HCT116 (cell line): ENCODE measurements at regions not wholly inside any gene's neighbourhood (a gene's known extent, or its start where the extent isn't known, plus 50 kb on each side); places are given as distances from the start of the nearest gene placed in this dataset.

Experiments
- ATAC-seq: fragments of 200-7000 bp; cut with Tn5 transposase; 2 replicates; pipeline ENCODE4 v1.9.1; 2020; ENCODE audit warnings: mild to moderate bottlenecking, moderate library complexity
- BruUV-seq: library from RNA; stranded (reverse); fragments of 400-500 nt; replicated peaks from 2 replicates; lab custom pipeline; 2021; lab: Mats Ljungman, UMichigan
- CTCF ChIA-PET: fragments of 300-600 bp; sonication (Branson Sonifier 250); formaldehyde crosslinking; loops from one replicate; lab custom pipeline; 2021; ENCODE audit warnings: antibody characterized with exemption; lab: Charles Lee
- POLR2A ChIA-PET: fragments of 300-600, 350-600 bp; sonication (Branson Sonifier 250); formaldehyde crosslinking; loops from one replicate; lab custom pipeline; 2021; ENCODE audit warnings: antibody characterized with exemption; lab: Charles Lee
- RAD21 ChIA-PET, 2 experiments: fragments of 300-600 bp; sonication (Branson Sonifier 250); formaldehyde crosslinking; loops; one replicate each; lab custom pipeline; 2023; ENCODE audit warnings: low total read pairs in 2 of 2; ENCODE audit not compliant: uncharacterized antibody in 2 of 2, unreplicated experiment in 2 of 2, low non-redundant PET in 1 of 2; lab: Charles Lee
- DNase-seq: peaks from one replicate; pipeline ENCODE4 v3.0.0-alpha.2; 2010; ENCODE audit warnings: low read depth, low spot score
- H2AFZ ChIP-seq: fragments of 200-600 bp; shearing (Covaris generic), sonication (generic); 2 replicates; pipeline ENCODE4 v1.6.1; 2017; ENCODE audit warnings: low read depth, mixed run types, mixed read lengths, antibody characterized with exemption, low read length; ENCODE audit not compliant: poor library complexity, severe bottlenecking
- H3K27ac ChIP-seq: 2 replicates; pipeline ENCODE4 v1.5.1; 2012; ENCODE audit warnings: low read depth, low read length
- H3K27me3 ChIP-seq: fragments of 200-600 bp; sonication (generic); 2 replicates; pipeline ENCODE4 v1.6.1; 2016; ENCODE audit warnings: mixed run types, low read length, mixed read lengths; ENCODE audit not compliant: insufficient read depth
- H3K36me3 ChIP-seq, 2 experiments: fragments of 200-500 bp in 1 of 2; fragments of 200-600 bp in 1 of 2; sonication (Bioruptor generic) in 1 of 2; sonication (generic) in 1 of 2; 2 replicates each; pipeline versions ENCODE4 v1.5.1 to v1.6.1; 2014 to 2016; ENCODE audit warnings: low read length in 2 of 2, inconsistent platforms in 1 of 2, mixed read lengths in 1 of 2, mixed run types in 1 of 2; ENCODE audit not compliant: insufficient read depth in 2 of 2, control insufficient read depth in 1 of 2
- H3K4me1 ChIP-seq, 2 experiments: fragments of 200-600 bp in 1 of 2; sonication (generic) in 1 of 2; 2 replicates each; pipeline versions ENCODE4 v1.5.1 to v1.6.1; 2012 to 2017; ENCODE audit warnings: low read length in 2 of 2, inconsistent platforms in 1 of 2, mild to moderate bottlenecking in 1 of 2, mixed read lengths in 1 of 2, mixed run types in 1 of 2, moderate library complexity in 1 of 2; ENCODE audit not compliant: insufficient read depth in 2 of 2, control insufficient read depth in 1 of 2
- H3K4me2 ChIP-seq: fragments of 200-600 bp; sonication (generic); 2 replicates; pipeline ENCODE4 v1.6.1; 2017; ENCODE audit warnings: mixed run types, low read length, mixed read lengths
- H3K4me3 ChIP-seq, 2 experiments: fragments of 200-600 bp in 1 of 2; sonication (generic) in 1 of 2; replicated peaks in 1 of 2; 2 replicates each; pipeline ENCODE4 v1.5.1; 2011 to 2016; ENCODE audit warnings: low read length in 2 of 2, control low read depth in 1 of 2, low read depth in 1 of 2, mild to moderate bottlenecking in 1 of 2, mixed read lengths in 1 of 2, mixed run types in 1 of 2
- H3K79me2 ChIP-seq: fragments of 200-600 bp; sonication (generic); 2 replicates; pipeline ENCODE4 v1.6.1; 2017; ENCODE audit warnings: mild to moderate bottlenecking, mixed run types, low read length, moderate library complexity, mixed read lengths; ENCODE audit not compliant: insufficient read depth
- H3K9ac ChIP-seq: fragments of 200-600 bp; sonication (generic); 2 replicates; pipeline ENCODE4 v1.6.1; 2016; ENCODE audit warnings: low read length, mixed read lengths
- H3K9me2 ChIP-seq: fragments of 200-600 bp; sonication (generic), shearing (Covaris generic); 2 replicates; pipeline ENCODE4 v1.6.1; 2017; ENCODE audit warnings: mixed run types, mild to moderate bottlenecking, moderate library complexity; ENCODE audit not compliant: insufficient read depth
- H3K9me3 ChIP-seq, 2 experiments: fragments of 200-500 bp in 1 of 2; fragments of 200-600 bp in 1 of 2; sonication (Bioruptor generic) in 1 of 2; sonication (generic) in 1 of 2; 2 replicates each; pipeline ENCODE4 v1.6.1; 2014 to 2017; ENCODE audit warnings: low read length in 2 of 2, mixed read lengths in 2 of 2, inconsistent platforms in 1 of 2, low read depth in 1 of 2, mild to moderate bottlenecking in 1 of 2, mixed run types in 1 of 2, moderate library complexity in 1 of 2; ENCODE audit not compliant: control insufficient read depth in 1 of 2, insufficient read depth in 1 of 2
- H4K20me1 ChIP-seq: fragments of 200-600 bp; sonication (generic), shearing (Covaris generic); 2 replicates; pipeline ENCODE4 v1.6.1; 2017; ENCODE audit warnings: mixed run types, mild to moderate bottlenecking, moderate library complexity; ENCODE audit not compliant: insufficient read depth
- CBX3 ChIP-seq: IDR thresholded peaks from 2 replicates; pipeline ENCODE4 v1.6.1; 2012; ENCODE audit warnings: low read depth
- CEBPB ChIP-seq: IDR thresholded peaks from 2 replicates; pipeline ENCODE4 v1.6.1; 2012; ENCODE audit warnings: low read depth
- ELF1 ChIP-seq: IDR thresholded peaks from 2 replicates; pipeline ENCODE4 v1.6.1; 2012; ENCODE audit warnings: low read depth, borderline replicate concordance
- EZH2phosphoT487 ChIP-seq: fragments of 200-600 bp; IDR thresholded peaks from 2 replicates; pipeline ENCODE4 v1.6.1; 2018; ENCODE audit warnings: antibody characterized with exemption, borderline replicate concordance
- FOSL1 ChIP-seq: IDR thresholded peaks from 2 replicates; pipeline ENCODE4 v1.6.1; 2012; ENCODE audit warnings: low read depth
- JUND ChIP-seq: IDR thresholded peaks from 2 replicates; pipeline ENCODE4 v1.6.1; 2012
- MAX ChIP-seq: IDR thresholded peaks from 2 replicates; pipeline ENCODE4 v1.6.1; 2012
- POLR2A ChIP-seq: IDR thresholded peaks from 2 replicates; pipeline ENCODE4 v1.7.0; 2011; ENCODE audit warnings: borderline replicate concordance; ENCODE audit not compliant: insufficient read depth, insufficient read length; ENCODE audit errors: extremely low read depth
- SIN3A ChIP-seq: IDR thresholded peaks from 2 replicates; pipeline ENCODE4 v1.6.1; 2012; ENCODE audit warnings: low read depth
- SP1 ChIP-seq: IDR thresholded peaks from 2 replicates; pipeline ENCODE4 v1.6.1; 2012; ENCODE audit warnings: low read depth
- SRF ChIP-seq: IDR thresholded peaks from 2 replicates; pipeline ENCODE4 v1.6.1; 2012; ENCODE audit warnings: low read depth
- YY1 ChIP-seq: IDR thresholded peaks from 2 replicates; pipeline ENCODE4 v1.6.1; 2011; ENCODE audit warnings: low read length, low read depth, moderate library complexity, mild to moderate bottlenecking; ENCODE audit not compliant: insufficient replicate concordance; ENCODE audit errors: extremely low read depth
- ZFX ChIP-seq: fragments of 450-650 bp; IDR thresholded peaks from 2 replicates; pipeline ENCODE4 v1.6.1; 2017
- ZNF274 ChIP-seq: fragments of 200-500 bp; sonication (Bioruptor generic); IDR thresholded peaks from 2 replicates; pipeline ENCODE4 v1.6.1; 2014; ENCODE audit warnings: mild to moderate bottlenecking, low read depth, low read length, inconsistent platforms
- intact Hi-C: fragments of 100-400 bp; cut with micrococcal nuclease; formaldehyde crosslinking; loops from 2 replicates; pipeline ENCODE4 v1.10.0; 2022
- TF ChIP-seq, protein P1 (sequence below): IDR thresholded peaks from 2 replicates; pipeline ENCODE4 v1.6.1; 2011; ENCODE audit warnings: mild to moderate bottlenecking, low read length, moderate library complexity; ENCODE audit not compliant: insufficient replicate concordance; ENCODE audit errors: extremely low read depth
- TF ChIP-seq, protein P2 (sequence below), 3 experiments: fragments of 200-600 bp in 1 of 3; sonication (generic) in 1 of 3; IDR thresholded peaks in 2 of 3; conservative IDR thresholded peaks in 1 of 3; 2 replicates each; pipeline ENCODE4 v1.5.1; 2012 to 2017; ENCODE audit warnings: low read depth in 2 of 3, low read length in 2 of 3, antibody characterized with exemption in 1 of 3, borderline replicate concordance in 1 of 3, control low read depth in 1 of 3, mild to moderate bottlenecking in 1 of 3, mixed read lengths in 1 of 3, mixed run types in 1 of 3, moderate library complexity in 1 of 3; ENCODE audit not compliant: insufficient read depth in 1 of 3

DNA sequence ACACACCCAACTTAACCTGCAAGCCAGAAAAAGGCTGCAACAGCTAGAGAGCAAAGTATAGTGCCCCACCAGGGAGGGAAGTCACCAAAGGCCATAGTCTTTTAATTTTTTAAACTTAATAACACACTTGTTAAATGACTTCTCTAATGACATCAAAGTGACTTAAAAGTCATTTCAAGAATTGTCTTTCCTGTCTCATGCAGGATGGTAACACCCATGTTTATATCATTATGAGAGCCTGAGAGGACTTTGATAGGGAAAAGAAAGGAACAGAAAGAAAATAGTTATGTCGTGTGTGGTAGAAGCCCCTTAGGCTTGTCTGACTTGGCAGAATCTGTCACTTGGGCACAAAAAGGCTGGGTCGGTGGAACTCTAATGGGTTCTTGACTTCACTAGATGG is 57.9 kb upstream of the C2CD4B start:
- Histone ChIP-seq H3K4me3 (no peak overlapping the region), H3K9me2 (no peaks in the 10 kb centered on the region), H3K27ac (no peak overlapping the region), H3K4me2 (no peak overlapping the region), H3K27me3 (no peaks in the 10 kb centered on the region), H3K79me2 (no peaks in the 10 kb centered on the region), H4K20me1 (no peaks in the 10 kb centered on the region), H3K9me3 (no peaks in the 10 kb centered on the region; a peak in 1 of 4 replicates), H2AFZ (no peak overlapping the region), H3K36me3 (no peaks in the 10 kb centered on the region; a peak in 1 of 4 replicates), H3K9ac (no peak overlapping the region), H3K4me1 (no peaks in the 10 kb centered on the region)
- no peak for DNase-seq
- intact Hi-C loops, result no loop called here
- ChIA-PET POLR2A (no interaction called here), RAD21 (no interaction called here), CTCF (interaction anchor here (0.6 kb wide), 1 partner anchor 20 kb away, joined by 3 read pairs; no protein-coding TSS in a partner anchor)
- no TSS peak for BruUV-seq
- TF ChIP-seq ELF1, result no peak
- no peak for TF ChIP-seq JUND
- TF ChIP-seq FOSL1, result no peak
- TF ChIP-seq CEBPB, result no peak
- TF ChIP-seq, protein P1, sequence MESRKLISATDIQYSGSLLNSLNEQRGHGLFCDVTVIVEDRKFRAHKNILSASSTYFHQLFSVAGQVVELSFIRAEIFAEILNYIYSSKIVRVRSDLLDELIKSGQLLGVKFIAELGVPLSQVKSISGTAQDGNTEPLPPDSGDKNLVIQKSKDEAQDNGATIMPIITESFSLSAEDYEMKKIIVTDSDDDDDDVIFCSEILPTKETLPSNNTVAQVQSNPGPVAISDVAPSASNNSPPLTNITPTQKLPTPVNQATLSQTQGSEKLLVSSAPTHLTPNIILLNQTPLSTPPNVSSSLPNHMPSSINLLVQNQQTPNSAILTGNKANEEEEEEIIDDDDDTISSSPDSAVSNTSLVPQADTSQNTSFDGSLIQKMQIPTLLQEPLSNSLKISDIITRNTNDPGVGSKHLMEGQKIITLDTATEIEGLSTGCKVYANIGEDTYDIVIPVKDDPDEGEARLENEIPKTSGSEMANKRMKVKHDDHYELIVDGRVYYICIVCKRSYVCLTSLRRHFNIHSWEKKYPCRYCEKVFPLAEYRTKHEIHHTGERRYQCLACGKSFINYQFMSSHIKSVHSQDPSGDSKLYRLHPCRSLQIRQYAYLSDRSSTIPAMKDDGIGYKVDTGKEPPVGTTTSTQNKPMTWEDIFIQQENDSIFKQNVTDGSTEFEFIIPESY, result no peak
- TF ChIP-seq MAX, result no peak
- TF ChIP-seq POLR2A, result no peak
- no peak for TF ChIP-seq ZFX
- no peak for TF ChIP-seq SIN3A
- no peak for TF ChIP-seq EZH2phosphoT487
- TF ChIP-seq, protein P2, sequence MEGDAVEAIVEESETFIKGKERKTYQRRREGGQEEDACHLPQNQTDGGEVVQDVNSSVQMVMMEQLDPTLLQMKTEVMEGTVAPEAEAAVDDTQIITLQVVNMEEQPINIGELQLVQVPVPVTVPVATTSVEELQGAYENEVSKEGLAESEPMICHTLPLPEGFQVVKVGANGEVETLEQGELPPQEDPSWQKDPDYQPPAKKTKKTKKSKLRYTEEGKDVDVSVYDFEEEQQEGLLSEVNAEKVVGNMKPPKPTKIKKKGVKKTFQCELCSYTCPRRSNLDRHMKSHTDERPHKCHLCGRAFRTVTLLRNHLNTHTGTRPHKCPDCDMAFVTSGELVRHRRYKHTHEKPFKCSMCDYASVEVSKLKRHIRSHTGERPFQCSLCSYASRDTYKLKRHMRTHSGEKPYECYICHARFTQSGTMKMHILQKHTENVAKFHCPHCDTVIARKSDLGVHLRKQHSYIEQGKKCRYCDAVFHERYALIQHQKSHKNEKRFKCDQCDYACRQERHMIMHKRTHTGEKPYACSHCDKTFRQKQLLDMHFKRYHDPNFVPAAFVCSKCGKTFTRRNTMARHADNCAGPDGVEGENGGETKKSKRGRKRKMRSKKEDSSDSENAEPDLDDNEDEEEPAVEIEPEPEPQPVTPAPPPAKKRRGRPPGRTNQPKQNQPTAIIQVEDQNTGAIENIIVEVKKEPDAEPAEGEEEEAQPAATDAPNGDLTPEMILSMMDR (IDR thresholded peaks at IDR 0.05 in 2 of 3, conservative IDR thresholded peaks at IDR 0.05 in 1 of 3; ENCODE audit: borderline replicate concordance in 1 of 3, insufficient read depth in 1 of 3, low read depth in 2 of 3, low read length in 2 of 3), result no peak
- TF ChIP-seq SRF, result no peak
- TF ChIP-seq CBX3, result no peak
- TF ChIP-seq YY1, result no peak
- no peak for TF ChIP-seq ZNF274
- no peak for TF ChIP-seq SP1
- ATAC-seq, result no peak
